Left ventricle myocardium inferior (tissue), 1 donor: ENCODE measurements at regions not wholly inside any gene's neighbourhood (a gene's known extent, or its start where the extent isn't known, plus 50 kb on each side); places are given as distances from the start of the nearest gene placed in this dataset.

Experiments
- DNase-seq: peaks from one replicate; pipeline ENCODE4 v3.0.0-alpha.2; 2020
- H3K27ac ChIP-seq: fragments of 200-600 bp; replicated peaks from 2 replicates; pipeline ENCODE4 v1.8.0; 2021
- H3K27me3 ChIP-seq: fragments of 200-600 bp; 2 replicates; pipeline ENCODE4 v1.8.0; 2021; ENCODE audit warnings: low read depth
- H3K36me3 ChIP-seq: fragments of 200-600 bp; 2 replicates; pipeline ENCODE4 v1.8.0; 2021
- H3K4me1 ChIP-seq: fragments of 200-600 bp; 2 replicates; pipeline ENCODE4 v1.8.0; 2021
- H3K4me3 ChIP-seq: fragments of 200-600 bp; 2 replicates; pipeline ENCODE4 v1.8.0; 2021; ENCODE audit warnings: mild to moderate bottlenecking, moderate library complexity
- H3K9me3 ChIP-seq: fragments of 200-600 bp; replicated peaks from 2 replicates; pipeline ENCODE4 v1.8.0; 2021
- intact Hi-C: fragments of 100-400 bp; cut with micrococcal nuclease; formaldehyde crosslinking; loops from one replicate; pipeline ENCODE4 v1.11.0; 2022
- TF ChIP-seq, protein P1 (sequence below): fragments of 200-600 bp; IDR thresholded peaks from 2 replicates; pipeline ENCODE4 v1.8.0; 2021; ENCODE audit warnings: antibody characterized with exemption, mild to moderate bottlenecking, borderline replicate concordance
- donor health status: DM: no; HTN: yes; CAD: no; lungs with severe emphysema.

DNA sequence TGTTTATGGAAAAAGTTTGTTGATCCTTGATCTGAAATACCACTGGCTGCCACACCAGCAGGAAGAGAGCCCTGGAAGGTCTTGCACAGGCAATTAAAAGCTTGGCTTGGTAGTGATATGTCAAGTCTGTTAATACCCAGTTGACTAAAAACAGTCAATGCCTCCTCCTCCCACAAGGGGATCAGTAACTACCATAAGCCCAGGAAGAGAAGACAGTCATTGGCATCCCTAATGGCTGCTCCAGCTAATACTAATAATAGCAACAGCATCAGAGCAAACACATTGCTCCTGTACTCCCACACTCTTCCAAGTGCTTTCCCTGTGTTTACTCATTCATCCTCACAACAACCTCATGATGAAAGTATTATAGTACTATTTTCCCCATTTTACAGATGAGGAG, 528.6 kb downstream of the TAFA4 start:
- Histone ChIP-seq H3K36me3 (no peaks in the 10 kb centered on the region), H3K9me3 (peaks cover 6% of the 10 kb centered on the region), H3K27me3 (no peaks in the 10 kb centered on the region), H3K4me3 (no peak overlapping the region), H3K27ac (no peak overlapping the region), H3K4me1 (no peaks in the 10 kb centered on the region)
- TF ChIP-seq, protein P1, sequence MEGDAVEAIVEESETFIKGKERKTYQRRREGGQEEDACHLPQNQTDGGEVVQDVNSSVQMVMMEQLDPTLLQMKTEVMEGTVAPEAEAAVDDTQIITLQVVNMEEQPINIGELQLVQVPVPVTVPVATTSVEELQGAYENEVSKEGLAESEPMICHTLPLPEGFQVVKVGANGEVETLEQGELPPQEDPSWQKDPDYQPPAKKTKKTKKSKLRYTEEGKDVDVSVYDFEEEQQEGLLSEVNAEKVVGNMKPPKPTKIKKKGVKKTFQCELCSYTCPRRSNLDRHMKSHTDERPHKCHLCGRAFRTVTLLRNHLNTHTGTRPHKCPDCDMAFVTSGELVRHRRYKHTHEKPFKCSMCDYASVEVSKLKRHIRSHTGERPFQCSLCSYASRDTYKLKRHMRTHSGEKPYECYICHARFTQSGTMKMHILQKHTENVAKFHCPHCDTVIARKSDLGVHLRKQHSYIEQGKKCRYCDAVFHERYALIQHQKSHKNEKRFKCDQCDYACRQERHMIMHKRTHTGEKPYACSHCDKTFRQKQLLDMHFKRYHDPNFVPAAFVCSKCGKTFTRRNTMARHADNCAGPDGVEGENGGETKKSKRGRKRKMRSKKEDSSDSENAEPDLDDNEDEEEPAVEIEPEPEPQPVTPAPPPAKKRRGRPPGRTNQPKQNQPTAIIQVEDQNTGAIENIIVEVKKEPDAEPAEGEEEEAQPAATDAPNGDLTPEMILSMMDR = no peak
- DNase-seq = no peak
- intact Hi-C loops = no loop called here

DNA sequence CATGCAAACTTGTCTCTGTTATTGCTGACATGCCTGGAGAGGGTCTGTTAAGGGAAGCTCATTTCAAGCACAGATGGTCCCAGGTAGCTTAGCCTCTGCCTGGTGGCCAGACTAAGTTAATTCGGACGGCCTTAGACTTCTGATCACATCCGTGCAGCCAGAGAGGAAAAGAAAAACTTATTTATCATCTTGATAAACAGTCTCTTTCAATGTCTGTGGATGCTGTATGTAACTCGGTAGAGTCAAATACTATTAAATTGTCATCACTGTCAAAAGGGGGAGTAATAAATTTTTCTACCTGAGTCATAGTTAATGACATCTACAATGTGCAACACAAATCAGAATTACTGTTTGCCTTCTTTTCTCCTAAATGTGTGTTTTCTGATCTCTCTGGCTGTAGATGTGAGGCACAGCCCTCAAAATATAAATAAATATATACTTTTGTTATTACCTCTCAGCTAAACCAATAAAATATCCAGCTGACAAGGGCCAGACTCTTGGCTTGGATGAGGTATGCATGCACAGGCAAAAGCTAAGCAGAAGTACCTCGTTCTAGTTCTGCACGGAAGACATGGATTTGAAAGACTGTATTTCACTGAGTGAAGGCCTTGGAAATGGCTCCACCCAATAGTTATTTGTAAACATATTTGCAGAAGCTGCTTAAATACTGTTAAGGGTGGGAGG, 530.0 kb downstream of the TAFA4 start:
- no peaks in the 10 kb centered on the region for H3K36me3 ChIP-seq
- TF ChIP-seq, protein P1 = no peak
- H3K9me3 ChIP-seq = peaks cover 6% of the 10 kb centered on the region
- no peaks in the 10 kb centered on the region for H3K4me1 ChIP-seq
- DNase-seq = no peak
- no peak overlapping the region for H3K4me3 ChIP-seq
- H3K27me3 ChIP-seq = no peaks in the 10 kb centered on the region
- no peak overlapping the region for H3K27ac ChIP-seq
- intact Hi-C loops = no loop called here

DNA sequence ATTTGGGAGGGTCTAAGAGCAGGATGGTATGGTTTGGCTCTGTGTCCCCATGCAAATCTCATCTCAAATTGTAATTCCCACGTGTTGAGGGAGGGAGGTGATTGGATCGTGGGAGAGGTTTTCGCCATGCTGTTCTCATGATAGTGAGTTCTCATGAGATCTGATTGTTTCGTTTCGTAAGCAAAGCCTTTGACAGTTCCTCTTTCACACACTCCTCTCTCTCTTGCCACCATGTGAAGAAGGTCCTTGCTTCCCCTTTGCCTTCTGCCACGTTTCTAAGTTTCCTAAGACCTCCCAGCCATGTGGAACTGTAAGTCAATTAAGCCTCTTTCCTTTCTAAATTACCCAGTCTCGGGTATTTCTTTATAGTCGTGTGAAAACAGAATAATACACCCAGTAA, 553.7 kb downstream of the TAFA4 start:
- TF ChIP-seq, protein P1 = no peak
- Histone ChIP-seq H3K4me3 (no peak overlapping the region), H3K27me3 (no peaks in the 10 kb centered on the region), H3K27ac (no peak overlapping the region), H3K36me3 (no peaks in the 10 kb centered on the region), H3K4me1 (no peaks in the 10 kb centered on the region), H3K9me3 (peaks cover 48% of the 10 kb centered on the region)
- intact Hi-C loops = no loop called here
- no peak for DNase-seq

DNA sequence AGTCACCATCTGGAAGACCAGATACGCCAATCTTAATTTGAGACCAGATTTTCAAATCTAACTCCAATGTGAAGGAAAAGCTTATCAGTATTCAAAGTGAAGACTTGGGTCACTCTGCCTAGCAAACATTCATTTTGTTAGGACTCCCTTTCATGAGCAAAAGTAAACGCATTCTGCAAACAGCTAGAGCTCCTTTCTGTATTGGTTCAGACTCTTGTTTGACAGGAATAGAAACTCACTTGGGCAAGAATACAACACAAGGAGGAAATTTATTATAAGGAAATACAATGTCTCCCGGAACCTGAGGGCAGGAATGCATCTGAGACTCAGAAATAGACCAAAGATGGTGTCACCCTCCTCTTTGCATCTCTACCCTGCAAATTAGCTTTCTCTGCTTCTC, 558.6 kb downstream of the TAFA4 start:
- no peak for DNase-seq
- intact Hi-C loops = no loop called here
- Histone ChIP-seq H3K9me3 (peaks cover 26% of the 10 kb centered on the region), H3K27ac (no peak overlapping the region), H3K4me3 (no peak overlapping the region), H3K27me3 (no peaks in the 10 kb centered on the region), H3K4me1 (no peaks in the 10 kb centered on the region), H3K36me3 (no peaks in the 10 kb centered on the region)
- TF ChIP-seq, protein P1 = no peak

GRCh38 chr3:68363796-68364195, 568.6 kb downstream of the TAFA4 start:
- no peak for DNase-seq
- H3K27me3 ChIP-seq = no peaks in the 10 kb centered on the region
- H3K27ac ChIP-seq = no peak overlapping the region
- intact Hi-C loops = no loop called here
- TF ChIP-seq, protein P1 = no peak
- no peak overlapping the region for H3K4me3 ChIP-seq
- no peaks in the 10 kb centered on the region for H3K36me3 ChIP-seq
- no peaks in the 10 kb centered on the region for H3K9me3 ChIP-seq
- H3K4me1 ChIP-seq = no peaks in the 10 kb centered on the region
